HuH-7 (cell line): ENCODE measurements at regions not wholly inside any gene's neighbourhood (a gene's known extent, or its start where the extent isn't known, plus 50 kb on each side); places are given as distances from the start of the nearest gene placed in this dataset.

Experiments used
- DNase-seq: peaks from one replicate; pipeline ENCODE4 v3.0.0; 2011; ENCODE audit warnings: low spot score

DNA sequence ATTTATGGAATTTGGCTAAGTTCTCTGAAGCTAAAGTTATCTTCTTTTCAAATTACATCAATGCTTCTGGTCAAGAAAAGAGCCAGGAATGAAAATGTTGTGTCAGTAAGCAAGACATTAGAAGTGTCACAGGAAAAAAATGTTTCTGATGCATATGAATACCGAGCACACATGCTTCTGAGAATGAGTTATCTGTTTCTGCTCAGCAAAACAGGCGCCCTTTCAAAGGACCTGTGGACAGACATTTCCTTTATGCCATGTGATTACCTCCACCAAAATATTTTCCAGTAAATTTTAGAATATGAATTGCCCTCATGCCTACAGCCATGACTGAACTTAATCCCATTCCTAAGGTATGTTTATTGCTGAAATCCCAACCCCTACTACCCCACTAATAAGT is 55.4 kb upstream of the RNF180 start:
- DNase-seq, result no peak

- DNase-seq, result no peak
Observed at GRCh38 chr5:64108674-64109073, 57.0 kb upstream of the RNF180 start.

- no peak for DNase-seq
Observed at GRCh38 chr5:64100203-64100602, 65.4 kb upstream of the RNF180 start.

GRCh38 chr5:64096771-64097170 is 68.9 kb upstream of the RNF180 start:
- DNase-seq, result no peak

- DNase-seq, result no peak
Observed at GRCh38 chr5:64077589-64077988, 88.1 kb upstream of the RNF180 start.

DNA sequence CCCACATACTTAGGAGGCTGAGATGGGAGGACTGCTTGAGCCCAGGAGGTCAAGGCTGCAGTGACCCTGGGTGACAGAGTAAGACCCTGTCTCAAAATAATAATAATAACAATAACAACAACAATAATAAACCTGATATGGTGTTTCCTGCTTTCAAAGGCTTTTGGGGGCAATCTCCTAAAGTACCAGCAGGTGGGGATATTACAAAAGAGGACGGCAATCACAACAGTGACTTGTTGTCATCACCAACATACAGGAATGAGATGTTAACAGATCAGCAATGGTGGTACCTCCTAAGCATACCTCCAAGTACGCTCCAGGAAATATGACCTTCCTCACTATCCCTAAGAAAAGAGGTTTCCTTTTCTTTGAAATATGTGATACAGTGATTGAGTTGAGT is 91.1 kb upstream of the RNF180 start:
- DNase-seq, result peak; percentile 30

- no peak for DNase-seq
Observed at GRCh38 chr5:64069486-64069885, 96.2 kb upstream of the RNF180 start.

DNA sequence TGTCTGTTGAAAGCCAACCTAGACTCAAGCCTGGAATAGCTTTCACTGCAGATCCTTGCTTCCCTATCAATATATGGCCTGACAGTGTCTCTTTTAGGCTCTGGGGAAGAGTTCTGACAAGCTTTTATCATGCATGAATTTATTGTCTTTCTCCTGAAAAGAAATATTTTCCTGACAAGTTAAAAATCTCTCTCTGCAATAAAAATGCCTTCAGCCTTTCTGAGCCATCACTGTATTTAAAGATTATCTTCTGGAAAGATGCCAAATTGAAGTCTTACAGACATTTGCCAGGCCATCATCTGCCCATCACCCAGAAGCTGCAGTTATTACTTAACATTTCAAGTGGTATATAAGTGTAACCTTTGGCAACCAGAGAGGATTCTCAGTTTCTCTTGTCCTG is 88.1 kb upstream of the HTR1A start:
- DNase-seq, result no peak

DNA sequence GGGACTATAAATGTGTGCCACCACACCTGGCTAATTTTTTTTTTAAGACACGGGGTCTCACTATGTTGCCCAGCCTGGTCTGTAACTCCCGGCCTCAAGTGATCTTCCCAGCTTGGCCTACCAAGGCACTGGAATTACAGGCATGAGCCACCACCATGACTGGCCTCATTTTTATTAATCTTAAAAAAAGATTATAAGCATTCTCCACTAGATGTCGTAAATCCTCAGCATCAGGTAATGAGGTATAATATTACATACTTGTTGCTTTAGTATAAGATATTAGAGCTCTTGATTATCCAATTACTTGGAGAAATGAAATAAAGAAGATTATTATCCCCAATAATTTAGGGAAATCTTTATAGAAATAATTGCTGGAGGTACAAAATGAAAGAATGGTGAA is 78.2 kb upstream of the HTR1A start:
- DNase-seq, result no peak

- no peak for DNase-seq
Observed at GRCh38 chr5:64026493-64026892, 64.2 kb upstream of the HTR1A start.

DNA sequence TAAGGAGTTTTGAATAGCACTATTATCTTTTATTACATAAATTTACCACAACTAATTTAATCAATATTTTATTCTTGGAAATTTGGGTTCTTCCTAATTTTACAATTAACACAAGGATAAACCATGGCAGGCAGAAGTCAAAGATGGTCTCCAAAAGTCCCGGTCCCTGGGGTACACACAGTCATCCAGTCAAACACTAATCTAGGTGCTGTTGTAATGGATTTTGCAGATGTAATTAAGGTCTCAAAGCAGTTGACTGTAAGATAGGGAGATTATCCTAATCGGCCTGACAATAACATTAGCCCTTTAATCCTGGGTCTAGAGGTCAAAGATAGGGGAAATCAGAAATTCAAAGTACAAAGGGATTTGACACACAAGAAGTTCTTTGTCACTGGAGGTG is 57.5 kb upstream of the HTR1A start:
- no peak for DNase-seq

- no peak for DNase-seq
Observed at GRCh38 chr5:64018966-64019365, 56.7 kb upstream of the HTR1A start.

- DNase-seq, result no peak
Observed at GRCh38 chr5:64015824-64016223, 53.6 kb upstream of the HTR1A start.
